Keratinocyte (primary cell): ENCODE measurements at regions not wholly inside any gene's neighbourhood (a gene's known extent, or its start where the extent isn't known, plus 50 kb on each side); places are given as distances from the start of the nearest gene placed in this dataset.

Experiments
- DNase-seq: peaks from one replicate; pipeline ENCODE4 v3.0.0-alpha.2; 2011; ENCODE audit warnings: low read depth, missing footprints, low spot score
- FAIRE-seq: peaks from 2 replicates; lab custom pipeline; 2011; peaks lifted over from hg19 to GRCh38; lab: Jason Lieb, UNC
- H2AFZ ChIP-seq: 2 replicates; pipeline ENCODE4 v1.6.0; 2012; ENCODE audit warnings: low read length, control low read depth, inconsistent platforms; ENCODE audit not compliant: control insufficient read depth
- H3K27ac ChIP-seq: 2 replicates; pipeline ENCODE4 v1.5.1; 2011; ENCODE audit warnings: low read length; ENCODE audit not compliant: control insufficient read depth, insufficient read depth
- H3K27me3 ChIP-seq: 3 replicates; pipeline ENCODE4 v1.6.0; 2011; ENCODE audit warnings: low read length; ENCODE audit not compliant: control insufficient read depth, insufficient read depth; ENCODE audit errors: extremely low read depth
- H3K36me3 ChIP-seq, 2 experiments: 2 replicates in 1 of 2; 3 replicates in 1 of 2; pipeline ENCODE4 v1.5.1; 2011; ENCODE audit warnings: low read length in 2 of 2, mild to moderate bottlenecking in 1 of 2; ENCODE audit not compliant: control insufficient read depth in 2 of 2, insufficient read depth in 2 of 2; ENCODE audit errors: extremely low read depth in 1 of 2
- H3K4me1 ChIP-seq: 3 replicates; pipeline ENCODE4 v1.5.1; 2011; ENCODE audit warnings: low read length; ENCODE audit not compliant: control insufficient read depth, insufficient read depth; ENCODE audit errors: extremely low read depth
- H3K4me2 ChIP-seq: 3 replicates; pipeline ENCODE4 v1.6.0; 2011; ENCODE audit warnings: low read depth, low read length; ENCODE audit not compliant: control insufficient read depth, insufficient read depth; ENCODE audit errors: extremely low read depth
- H3K4me3 ChIP-seq, 3 experiments: fragments of 200-600 bp in 1 of 3; sonication (generic) in 1 of 3; 2 replicates in 2 of 3; 3 replicates in 1 of 3; pipeline ENCODE4 v1.5.1; 2011 to 2016; ENCODE audit warnings: low read length in 3 of 3, mild to moderate bottlenecking in 3 of 3, control low read depth in 2 of 3, inconsistent platforms in 1 of 3, low read depth in 1 of 3, mixed read lengths in 1 of 3, mixed run types in 1 of 3, moderate library complexity in 1 of 3; ENCODE audit not compliant: control insufficient read depth in 2 of 3, insufficient read depth in 2 of 3; ENCODE audit errors: extremely low read depth in 1 of 3
- H3K79me2 ChIP-seq: 2 replicates; pipeline ENCODE4 v1.6.0; 2012; ENCODE audit warnings: low read length; ENCODE audit not compliant: control insufficient read depth, insufficient read depth
- H3K9ac ChIP-seq: 3 replicates; pipeline ENCODE4 v1.6.0; 2011; ENCODE audit warnings: low read length; ENCODE audit not compliant: control insufficient read depth, insufficient read depth; ENCODE audit errors: extremely low read depth
- H3K9me1 ChIP-seq: 3 replicates; pipeline ENCODE4 v1.6.0; 2011; ENCODE audit warnings: low read length; ENCODE audit not compliant: control insufficient read depth, insufficient read depth; ENCODE audit errors: extremely low read depth
- H3K9me3 ChIP-seq: 2 replicates; pipeline ENCODE4 v1.5.1; 2012; ENCODE audit warnings: low read depth, low read length; ENCODE audit not compliant: control insufficient read depth
- H4K20me1 ChIP-seq: 3 replicates; pipeline ENCODE4 v1.6.0; 2011; ENCODE audit warnings: low read length; ENCODE audit not compliant: control insufficient read depth, insufficient read depth; ENCODE audit errors: extremely low read depth
- CTCF ChIP-seq, 3 experiments: IDR thresholded peaks in 1 of 3; conservative IDR thresholded peaks in 1 of 3; optimal IDR thresholded peaks in 1 of 3; 2 replicates in 2 of 3; 3 replicates in 1 of 3; pipeline versions ENCODE3 to v1.5.1; 2011; ENCODE audit warnings: low read length in 3 of 3, mild to moderate bottlenecking in 3 of 3, moderate library complexity in 2 of 3, control low read depth in 1 of 3, inconsistent platforms in 1 of 3; ENCODE audit not compliant: insufficient read depth in 2 of 3; ENCODE audit errors: extremely low read depth in 1 of 3
- EZH2 ChIP-seq: IDR thresholded peaks from one replicate; pipeline ENCODE4 v1.6.1; 2012; ENCODE audit warnings: inconsistent platforms, mild to moderate bottlenecking, low read length, moderate library complexity
- dilution Hi-C: fragments of 300-500 bp; cut with MboI; formaldehyde crosslinking; loops from one replicate; pipeline ENCODE4 v1.7.0; 2020; ENCODE audit warnings: low sequenced_read_pairs; ENCODE audit not compliant: extremely low pct_ligation_motif_present

- H3K4me1 ChIP-seq = peaks cover 5% of the 10 kb centered on the region
- H3K79me2 ChIP-seq = no peaks in the 10 kb centered on the region
- no peak overlapping the region for H3K27ac ChIP-seq
- H3K27me3 ChIP-seq = no peaks in the 10 kb centered on the region
- DNase-seq (no peak), FAIRE-seq (no peak)
- H3K4me2 ChIP-seq = no peak overlapping the region
- H3K9me1 ChIP-seq = no peaks in the 10 kb centered on the region
- H2AFZ ChIP-seq = no peak overlapping the region
- H4K20me1 ChIP-seq = no peaks in the 10 kb centered on the region
- no peak overlapping the region for H3K4me3 ChIP-seq
- H3K9ac ChIP-seq = no peak overlapping the region
- no peaks in the 10 kb centered on the region for H3K36me3 ChIP-seq
- H3K9me3 ChIP-seq = no peaks in the 10 kb centered on the region
- TF ChIP-seq CTCF (optimal IDR thresholded peaks at IDR 0.05 in 1 of 3, IDR thresholded peaks at IDR 0.05 in 1 of 3, conservative IDR thresholded peaks at IDR 0.05 in 1 of 3; ENCODE audit: extremely low read depth in 1 of 3, insufficient read depth in 2 of 3, low read length in 3 of 3) (no peak), EZH2 (no peak)
- dilution Hi-C loops = no loop called here
Measured at GRCh38 chr5:27489701-27490100, 451.3 kb upstream of the CDH9 start.

- Histone ChIP-seq H3K9me3 (no peaks in the 10 kb centered on the region), H4K20me1 (no peaks in the 10 kb centered on the region), H3K36me3 (no peaks in the 10 kb centered on the region), H3K79me2 (no peaks in the 10 kb centered on the region), H3K9me1 (no peaks in the 10 kb centered on the region), H3K27ac (no peak overlapping the region), H3K9ac (no peak overlapping the region), H3K27me3 (no peaks in the 10 kb centered on the region), H2AFZ (no peak overlapping the region), H3K4me2 (no peak overlapping the region), H3K4me3 (no peak overlapping the region), H3K4me1 (no peaks in the 10 kb centered on the region)
- FAIRE-seq (no peak), DNase-seq (no peak)
- dilution Hi-C loops = no loop called here
- TF ChIP-seq CTCF (optimal IDR thresholded peaks at IDR 0.05 in 1 of 3, IDR thresholded peaks at IDR 0.05 in 1 of 3, conservative IDR thresholded peaks at IDR 0.05 in 1 of 3; ENCODE audit: extremely low read depth in 1 of 3, insufficient read depth in 2 of 3, low read length in 3 of 3) (no peak), EZH2 (no peak)
Measured at GRCh38 chr5:27482663-27483062, 444.3 kb upstream of the CDH9 start.
